Endothelial cell of umbilical vein (primary cell): ENCODE measurements at regions not wholly inside any gene's neighbourhood (a gene's known extent, or its start where the extent isn't known, plus 50 kb on each side); places are given as distances from the start of the nearest gene placed in this dataset.

Experiments used
- POLR2A ChIP-seq: IDR thresholded peaks from 2 replicates; pipeline ENCODE4 v1.6.1; 2012; ENCODE audit warnings: low read depth, mild to moderate bottlenecking, control low read depth, low read length
- TF ChIP-seq, protein P1 (sequence below), 2 donors: IDR thresholded peaks; 1 replicate in 1 of 2; 2 replicates in 1 of 2; pipeline ENCODE4 v1.5.1; 2011; ENCODE audit warnings: low read length in 2 of 2, mild to moderate bottlenecking in 2 of 2, moderate library complexity in 2 of 2, control low read depth in 1 of 2, inconsistent platforms in 1 of 2, low read depth in 1 of 2; ENCODE audit not compliant: insufficient read depth in 1 of 2; ENCODE audit errors: extremely low read depth in 1 of 2

DNA sequence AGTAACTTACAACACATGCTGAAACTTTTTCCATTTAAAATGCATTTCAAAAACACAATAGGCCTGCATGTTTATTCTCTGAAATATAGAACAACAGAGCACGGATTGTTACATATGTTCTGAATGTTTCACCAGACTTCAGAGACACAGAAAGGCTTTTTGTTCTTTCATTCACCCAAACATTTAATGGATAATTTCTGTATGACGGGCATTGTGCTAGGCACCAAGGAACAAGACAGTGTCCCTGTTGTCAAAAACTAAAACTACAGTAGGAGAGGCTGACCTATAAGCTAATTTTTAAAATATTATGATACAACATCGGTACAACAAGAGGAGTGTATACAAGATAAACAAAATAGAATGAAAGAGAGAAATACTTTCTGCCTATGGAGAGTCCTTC, 81.9 kb upstream of the TEAD1 start:
- TF ChIP-seq POLR2A, result no peak
- TF ChIP-seq, protein P1, sequence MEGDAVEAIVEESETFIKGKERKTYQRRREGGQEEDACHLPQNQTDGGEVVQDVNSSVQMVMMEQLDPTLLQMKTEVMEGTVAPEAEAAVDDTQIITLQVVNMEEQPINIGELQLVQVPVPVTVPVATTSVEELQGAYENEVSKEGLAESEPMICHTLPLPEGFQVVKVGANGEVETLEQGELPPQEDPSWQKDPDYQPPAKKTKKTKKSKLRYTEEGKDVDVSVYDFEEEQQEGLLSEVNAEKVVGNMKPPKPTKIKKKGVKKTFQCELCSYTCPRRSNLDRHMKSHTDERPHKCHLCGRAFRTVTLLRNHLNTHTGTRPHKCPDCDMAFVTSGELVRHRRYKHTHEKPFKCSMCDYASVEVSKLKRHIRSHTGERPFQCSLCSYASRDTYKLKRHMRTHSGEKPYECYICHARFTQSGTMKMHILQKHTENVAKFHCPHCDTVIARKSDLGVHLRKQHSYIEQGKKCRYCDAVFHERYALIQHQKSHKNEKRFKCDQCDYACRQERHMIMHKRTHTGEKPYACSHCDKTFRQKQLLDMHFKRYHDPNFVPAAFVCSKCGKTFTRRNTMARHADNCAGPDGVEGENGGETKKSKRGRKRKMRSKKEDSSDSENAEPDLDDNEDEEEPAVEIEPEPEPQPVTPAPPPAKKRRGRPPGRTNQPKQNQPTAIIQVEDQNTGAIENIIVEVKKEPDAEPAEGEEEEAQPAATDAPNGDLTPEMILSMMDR (IDR thresholded peaks at IDR 0.05; ENCODE audit: extremely low read depth in 1 of 2, insufficient read depth in 1 of 2, low read depth in 1 of 2, low read length in 2 of 2), result no peak
